ENCODE measurements at regions not wholly inside any gene's neighbourhood (a gene's known extent, or its start where the extent isn't known, plus 50 kb on each side); places are given as distances from the start of the nearest gene placed in this dataset.

DNA sequence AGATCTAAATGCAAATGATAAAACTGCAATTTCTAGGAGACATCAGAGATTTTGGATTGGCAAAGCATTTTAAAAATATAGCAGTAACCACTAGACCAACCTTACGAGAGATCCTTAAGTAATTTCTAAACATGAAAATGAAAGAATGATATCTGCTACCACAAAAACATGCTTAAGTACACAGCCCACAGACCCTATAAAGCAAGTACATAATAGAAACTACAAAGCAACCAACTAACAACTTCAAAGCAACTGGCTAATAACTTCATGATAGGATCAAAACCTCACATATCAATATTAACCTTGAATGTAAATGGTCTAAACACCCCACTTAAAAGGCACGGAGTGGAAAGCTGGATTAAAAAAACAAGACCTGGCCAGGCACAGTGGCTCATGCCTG is 209.9 kb upstream of the SOX14 start:
- TF ChIP-seq POLR2A (IDR thresholded peaks at IDR 0.05; ENCODE audit: low read length) (no peak), GATA1 (IDR thresholded peaks at IDR 0.05; ENCODE audit: low read depth, low read length) (no peak)
